ENCODE measurements at regions not wholly inside any gene's neighbourhood (a gene's known extent, or its start where the extent isn't known, plus 50 kb on each side); places are given as distances from the start of the nearest gene placed in this dataset.
A peak's percentile ranks its signal among the peaks of the same experiment; 100 is the strongest.

DNA sequence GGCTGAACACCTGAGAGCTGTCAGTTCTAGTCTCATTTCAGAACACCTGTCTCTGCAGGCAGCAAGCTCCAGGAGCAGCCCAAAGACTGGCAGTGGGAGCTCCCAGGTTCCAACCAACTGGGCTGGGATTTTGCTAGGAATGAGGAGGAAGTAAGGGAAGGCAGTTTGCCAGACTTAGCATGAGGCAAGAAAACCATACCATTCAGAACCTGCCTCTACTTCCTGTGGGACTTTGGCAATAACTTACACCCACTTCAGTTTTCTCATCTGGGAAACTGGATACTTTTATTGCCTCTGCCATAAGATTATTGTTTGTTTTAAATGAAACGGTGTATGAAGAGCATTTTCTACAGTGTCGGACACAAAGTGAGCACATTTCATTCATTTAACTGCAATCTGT is 363.7 kb upstream of the ISX start:
- DNase-seq, result no peak

DNA sequence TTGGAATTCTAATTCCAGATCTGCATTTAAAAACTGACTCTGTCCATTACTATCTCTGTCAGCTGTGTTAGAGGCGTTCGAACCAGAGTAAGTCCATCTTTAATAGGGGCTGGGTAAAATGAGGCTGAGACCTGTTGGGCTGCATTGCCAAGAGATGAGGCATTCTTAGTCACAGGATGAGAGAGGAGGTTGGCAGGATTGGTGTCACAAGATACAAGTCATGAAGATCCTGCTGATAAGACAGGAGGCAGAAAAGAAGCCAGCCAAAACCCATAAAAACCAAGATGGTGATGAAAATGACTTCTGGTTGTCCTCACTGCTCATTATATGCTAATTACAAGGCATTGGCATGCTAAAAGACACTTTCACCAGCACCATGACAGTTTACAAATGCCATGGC is 356.3 kb upstream of the ISX start:
- no peak for DNase-seq

DNA sequence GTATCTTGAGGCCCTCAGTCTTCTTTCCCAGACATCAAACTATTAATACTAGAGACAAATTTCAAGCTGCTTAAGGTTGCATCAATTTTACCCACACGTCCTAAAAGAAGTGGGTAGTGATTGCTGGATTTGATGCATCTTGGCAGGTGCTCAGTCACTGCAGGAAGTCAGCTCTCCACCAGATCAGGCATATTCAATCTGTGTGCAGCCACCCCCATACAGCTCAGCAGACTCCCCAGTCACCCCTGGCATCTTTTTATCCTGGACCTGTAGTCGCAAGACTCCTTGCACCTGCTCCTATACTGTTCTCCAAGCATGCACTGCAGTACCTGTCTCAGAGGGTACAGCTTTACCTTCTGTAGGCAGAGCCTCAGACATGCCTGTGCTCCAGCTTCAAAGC is 343.1 kb upstream of the ISX start:
- DNase-seq, result peak in 2 of 56 donors; percentile 0 to 2

DNA sequence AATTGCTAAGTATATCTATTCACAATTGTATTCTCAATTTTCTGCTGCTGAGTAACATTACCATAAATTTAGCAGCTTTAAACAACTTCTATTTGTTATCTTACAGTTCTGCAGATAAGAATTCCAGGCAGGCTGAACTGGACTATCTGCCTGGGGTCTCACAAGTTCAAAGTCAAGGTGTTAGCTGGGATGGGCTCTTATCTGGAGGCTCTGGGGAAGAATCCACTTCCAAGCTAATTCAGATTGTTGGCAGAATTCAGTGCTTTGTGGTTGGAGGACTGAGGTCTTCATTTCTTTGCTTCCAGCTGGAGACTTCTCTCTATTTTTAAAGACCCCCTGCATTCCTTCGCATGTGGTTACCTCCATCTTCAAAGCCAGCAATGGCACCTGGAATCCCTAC is 329.9 kb upstream of the ISX start:
- no peak for DNase-seq

DNA sequence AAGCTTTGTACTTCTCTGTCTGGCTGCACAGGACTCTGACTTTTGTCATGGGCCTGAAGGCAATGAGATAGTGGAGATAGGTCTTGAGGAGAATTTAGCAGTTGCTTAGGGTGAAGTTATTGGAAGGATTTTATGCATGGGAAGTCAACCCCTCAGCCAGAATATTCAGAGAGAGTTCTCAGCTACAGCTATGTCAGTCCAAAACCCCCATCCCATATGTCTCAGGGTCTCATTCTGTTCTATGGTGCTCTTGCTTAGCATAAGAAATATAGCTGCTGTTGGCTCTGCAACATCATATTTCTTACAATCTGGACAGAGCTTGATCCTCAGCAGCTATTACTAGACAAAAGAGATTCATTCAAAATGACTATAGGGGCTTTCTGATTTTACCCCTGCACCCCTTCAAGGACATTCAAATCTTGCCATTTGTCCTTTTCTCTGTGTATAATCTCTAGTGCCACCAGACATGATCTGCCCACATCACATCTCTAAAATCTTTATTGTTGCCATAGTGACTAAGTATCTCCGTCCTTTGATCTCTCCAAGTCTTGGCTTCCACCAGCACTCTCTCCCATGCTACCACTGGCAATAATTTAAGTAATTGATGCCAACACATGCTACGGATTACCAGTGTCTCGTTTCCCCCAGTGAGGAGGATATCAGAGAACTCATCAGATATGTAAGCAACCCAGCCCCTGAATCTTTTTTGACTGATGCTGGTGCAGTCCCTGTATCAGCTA is 327.1 kb upstream of the ISX start:
- no peak for DNase-seq

DNA sequence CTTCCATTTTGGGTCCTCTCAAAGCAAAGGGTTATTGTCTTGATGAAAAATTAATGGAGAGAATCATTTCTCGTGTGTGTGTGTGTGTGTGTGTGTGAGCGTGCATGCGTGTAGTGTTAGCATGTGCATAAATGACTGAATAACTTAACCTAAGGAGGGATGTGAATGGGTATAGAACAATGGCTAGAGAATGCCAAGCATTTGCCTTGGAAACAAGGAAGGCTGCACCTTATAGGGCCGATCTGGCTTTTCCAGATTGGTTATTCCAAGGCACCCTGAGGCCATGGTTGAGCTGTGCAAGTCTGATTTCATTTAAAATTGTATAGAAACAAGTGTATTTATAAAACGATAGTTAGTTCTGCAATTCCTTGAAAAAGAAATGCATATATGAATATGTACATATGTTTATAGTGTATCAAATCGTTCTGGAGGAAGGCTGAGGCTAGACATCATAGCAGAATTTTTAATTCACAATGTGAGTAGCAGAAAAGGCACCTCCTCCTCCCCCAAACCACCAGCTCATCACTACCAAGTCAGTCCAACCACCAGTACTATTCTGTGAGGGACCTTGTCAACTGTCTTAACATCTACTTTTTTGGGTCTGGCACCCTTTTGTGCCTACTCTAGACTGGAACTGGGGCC is 322.7 kb upstream of the ISX start:
- no peak for DNase-seq

DNA sequence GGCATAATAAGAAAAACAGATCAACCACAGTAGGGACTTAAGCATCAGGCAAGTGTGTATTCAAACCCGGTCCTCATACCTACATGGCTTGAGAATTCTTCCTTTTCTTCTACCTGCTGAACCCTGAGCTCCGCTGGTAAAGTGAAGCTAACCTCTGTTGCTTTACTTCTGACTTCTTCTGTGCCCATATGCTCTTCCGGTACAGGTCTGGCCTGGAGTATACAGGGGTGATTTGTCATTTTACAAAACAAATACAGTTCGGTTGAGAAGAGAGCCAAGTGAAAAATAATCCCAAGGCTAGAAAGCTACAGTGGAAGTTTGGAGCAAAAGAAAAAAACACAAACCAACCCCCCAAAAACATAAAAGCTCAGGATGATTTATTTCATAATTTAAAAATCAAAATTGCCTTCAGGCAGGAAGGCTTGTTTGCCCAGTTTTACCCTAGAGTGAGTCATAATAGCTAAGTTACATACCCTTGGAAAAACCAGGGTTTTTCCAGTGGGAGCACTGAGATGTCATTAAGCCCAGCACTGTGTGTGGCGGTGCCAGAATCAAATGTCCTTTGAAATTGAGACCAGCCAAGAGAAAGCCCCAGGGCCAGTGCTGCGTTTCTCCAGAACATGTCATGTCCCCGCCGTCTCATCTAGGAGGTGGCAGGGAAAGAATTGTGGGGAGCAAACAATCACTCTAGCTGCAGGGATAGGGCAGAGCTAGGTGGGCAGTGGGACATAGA is 305.5 kb upstream of the ISX start:
- DNase-seq, result no peak

DNA sequence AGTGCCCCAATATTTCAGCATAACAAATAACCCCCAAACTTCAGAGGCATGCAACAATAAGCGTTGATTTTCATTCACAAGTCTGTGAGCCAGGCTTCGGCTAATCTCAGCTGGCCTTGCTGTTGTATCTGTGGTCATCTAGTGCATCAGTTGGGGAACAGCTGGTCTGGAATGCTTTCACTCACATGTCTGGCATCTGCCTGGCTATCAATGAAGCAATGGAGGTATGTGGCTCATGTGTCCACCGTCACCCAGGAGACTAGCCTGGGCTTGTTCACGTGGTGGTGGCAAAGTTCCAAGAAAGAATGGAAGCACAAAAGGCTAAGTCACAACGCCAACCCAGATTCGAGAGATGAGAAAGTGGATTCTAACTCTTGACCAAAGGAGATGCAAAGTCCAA is 304.8 kb upstream of the ISX start:
- DNase-seq, result no peak

DNA sequence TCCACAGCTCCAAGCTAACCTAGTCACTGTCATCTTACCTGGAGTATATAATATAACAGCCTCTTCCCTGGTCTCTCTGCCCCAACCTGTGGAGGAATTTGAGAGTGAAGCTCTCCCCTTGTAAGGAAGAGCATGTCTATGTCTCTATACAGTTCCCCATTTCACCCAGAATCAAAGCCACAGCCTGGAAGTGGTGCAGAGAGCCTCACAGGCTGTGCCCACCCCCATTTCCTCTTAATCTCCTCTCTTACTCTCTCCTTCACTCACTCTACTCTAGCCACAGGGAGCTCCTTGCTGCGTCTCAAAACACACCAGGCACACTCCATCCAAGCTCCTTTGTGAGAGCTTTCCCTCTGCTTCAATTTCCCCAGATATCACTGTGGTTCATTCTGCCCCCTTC is 302.5 kb upstream of the ISX start:
- DNase-seq, result no peak

DNA sequence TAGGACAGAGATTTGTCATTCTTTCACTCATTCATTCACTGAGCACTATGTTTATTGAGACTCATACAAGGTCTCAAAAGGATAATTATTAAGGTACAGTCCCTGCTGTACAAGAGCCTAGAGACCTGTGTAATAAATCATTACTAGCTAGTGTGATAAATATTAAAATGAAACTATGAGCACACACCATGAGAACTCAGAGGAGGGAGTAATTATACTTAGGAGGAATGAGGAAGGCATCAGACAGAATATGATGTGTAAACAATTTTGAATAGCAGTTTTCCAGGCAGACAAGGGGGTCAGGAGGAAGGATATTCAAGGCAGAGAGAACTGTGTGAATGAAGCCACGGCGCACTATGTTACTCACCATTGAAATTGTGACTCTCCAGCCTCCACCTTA is 300.8 kb upstream of the ISX start:
- no peak for DNase-seq

DNA sequence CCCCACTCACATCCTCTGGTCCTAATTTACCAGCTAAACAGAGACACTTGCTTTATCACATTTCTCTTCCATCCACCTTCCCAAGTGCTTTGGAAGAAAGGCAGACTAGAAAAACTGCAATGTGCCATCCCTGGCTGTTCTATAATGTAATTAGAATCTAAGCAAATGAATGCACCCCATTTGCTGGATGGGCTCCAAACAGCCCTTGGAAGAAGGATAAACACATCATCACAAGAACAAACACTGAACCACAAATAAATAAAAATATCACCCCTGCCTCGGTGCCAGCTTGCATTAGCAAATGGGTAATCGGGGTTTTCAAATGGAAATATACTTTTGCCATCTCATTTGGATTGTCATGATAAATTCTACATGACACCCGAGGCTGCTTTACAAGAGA is 296.6 kb upstream of the ISX start:
- no peak for DNase-seq

DNA sequence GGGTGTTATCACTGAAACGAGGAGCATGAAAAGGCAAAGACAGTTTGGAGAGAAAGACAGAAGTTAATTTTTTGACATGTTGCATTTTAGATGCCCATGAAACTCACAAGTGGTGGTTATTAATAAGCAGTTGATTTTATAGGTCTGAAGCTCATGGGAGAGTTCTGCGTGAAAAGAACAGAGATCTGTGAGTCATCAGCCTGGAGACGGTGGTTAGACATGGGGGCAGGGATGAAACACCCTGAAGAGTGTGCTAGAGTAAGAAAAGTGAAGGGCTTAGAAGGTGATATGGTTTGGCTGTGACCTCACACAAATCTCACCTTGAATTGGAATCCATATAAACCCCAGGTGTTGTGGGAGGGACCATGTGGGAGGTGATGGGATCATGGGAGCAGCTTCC is 289.1 kb upstream of the ISX start:
- peak in 1 of 56 donors; percentile 6 for DNase-seq

DNA sequence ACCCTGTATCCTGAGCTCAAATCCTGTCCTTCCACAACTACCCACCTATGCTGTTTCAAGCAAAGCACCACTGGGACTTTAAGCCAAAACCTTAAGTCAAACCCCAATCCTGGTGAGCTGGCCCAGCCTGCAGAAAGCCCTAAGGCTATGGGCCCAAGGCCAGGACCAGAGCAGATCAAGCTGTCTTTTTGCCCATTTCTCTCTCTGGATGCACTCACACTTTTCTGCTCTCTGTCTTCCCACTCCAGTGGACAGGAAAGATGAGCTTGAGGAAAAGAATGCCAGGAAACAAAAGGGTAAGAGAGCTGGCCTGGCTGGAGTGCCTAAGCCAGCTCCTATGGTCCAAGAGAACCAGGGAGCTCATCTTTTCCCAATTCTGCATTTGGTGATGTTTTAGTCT is 284.3 kb upstream of the ISX start:
- DNase-seq, result no peak

DNA sequence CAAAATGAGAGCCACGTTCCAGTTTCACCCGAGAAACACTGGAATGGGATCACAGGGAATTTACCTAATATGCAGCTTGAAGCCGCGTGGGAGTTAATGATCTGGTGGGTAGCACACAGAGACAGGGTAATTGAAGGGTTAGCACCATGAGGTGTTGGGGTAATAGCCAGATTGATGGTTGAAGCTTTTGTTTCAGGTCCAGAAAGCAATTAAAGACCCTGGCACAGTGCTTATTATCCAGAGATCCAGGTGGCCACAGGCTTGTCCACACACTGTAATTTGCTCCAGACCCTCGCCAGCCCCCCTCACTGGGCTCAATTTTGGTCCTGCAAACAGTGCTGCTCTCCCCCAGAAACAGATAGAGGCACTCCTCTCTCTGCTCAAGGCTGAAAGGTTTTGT is 282.5 kb upstream of the ISX start:
- DNase-seq, result no peak

DNA sequence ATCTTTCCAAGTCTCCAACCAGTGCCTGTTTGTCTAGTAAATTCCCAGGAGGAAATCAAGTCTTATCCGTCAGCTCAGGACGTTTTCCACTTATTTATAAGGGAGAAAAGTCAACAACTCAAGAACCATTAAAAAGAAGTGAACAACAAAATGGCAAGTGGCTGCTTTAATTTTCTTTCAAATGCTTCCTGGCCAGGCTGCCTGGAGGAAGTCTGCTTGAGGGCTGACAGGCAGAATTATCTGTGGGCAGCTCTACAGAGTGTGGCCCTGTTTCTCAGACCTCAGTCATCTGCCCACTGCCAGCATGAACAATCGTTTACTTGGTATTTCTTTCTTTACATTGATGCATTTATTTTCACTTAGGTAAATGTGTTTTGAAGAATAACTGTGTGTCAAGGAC is 281.9 kb upstream of the ISX start:
- DNase-seq, result no peak

DNA sequence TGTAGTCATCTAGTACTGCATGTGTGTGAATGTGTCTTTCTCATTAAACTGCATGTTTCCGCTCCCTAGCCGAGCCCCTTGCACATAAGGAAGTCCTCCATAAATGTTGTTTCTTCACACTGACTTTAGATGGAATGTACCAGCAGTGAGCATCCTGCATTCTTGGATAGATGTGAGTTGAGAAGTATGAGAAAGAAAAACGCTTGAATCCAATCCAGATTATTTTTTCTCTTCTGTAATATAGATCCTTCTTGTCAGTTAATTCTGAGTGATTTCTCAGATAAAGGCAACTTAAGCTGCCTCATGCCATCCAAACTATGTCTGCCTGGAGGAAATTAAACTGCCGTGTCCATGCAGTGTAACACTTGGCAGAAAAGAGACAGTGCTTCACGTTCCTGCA is 268.1 kb upstream of the ISX start:
- DNase-seq, result no peak

DNA sequence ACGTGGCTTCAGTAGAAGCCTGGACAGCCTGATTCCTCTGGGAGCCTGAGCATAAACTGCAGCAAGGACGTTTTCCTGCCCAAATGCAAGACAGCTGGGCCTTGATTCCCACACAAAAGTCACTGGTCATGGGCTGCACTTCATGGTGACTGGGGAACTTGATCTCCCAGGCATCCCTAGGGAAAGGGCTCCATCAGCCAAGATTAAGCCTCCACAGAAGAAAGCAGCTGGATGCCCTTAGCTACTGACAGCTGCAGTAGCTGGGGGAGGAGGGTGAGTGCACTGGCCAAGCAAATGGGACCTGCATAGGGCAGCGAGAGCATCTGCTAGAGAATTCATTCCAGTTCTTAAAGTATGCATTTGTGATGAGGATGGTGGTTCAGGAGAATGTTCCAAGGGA is 267.4 kb upstream of the ISX start:
- no peak for DNase-seq

DNA sequence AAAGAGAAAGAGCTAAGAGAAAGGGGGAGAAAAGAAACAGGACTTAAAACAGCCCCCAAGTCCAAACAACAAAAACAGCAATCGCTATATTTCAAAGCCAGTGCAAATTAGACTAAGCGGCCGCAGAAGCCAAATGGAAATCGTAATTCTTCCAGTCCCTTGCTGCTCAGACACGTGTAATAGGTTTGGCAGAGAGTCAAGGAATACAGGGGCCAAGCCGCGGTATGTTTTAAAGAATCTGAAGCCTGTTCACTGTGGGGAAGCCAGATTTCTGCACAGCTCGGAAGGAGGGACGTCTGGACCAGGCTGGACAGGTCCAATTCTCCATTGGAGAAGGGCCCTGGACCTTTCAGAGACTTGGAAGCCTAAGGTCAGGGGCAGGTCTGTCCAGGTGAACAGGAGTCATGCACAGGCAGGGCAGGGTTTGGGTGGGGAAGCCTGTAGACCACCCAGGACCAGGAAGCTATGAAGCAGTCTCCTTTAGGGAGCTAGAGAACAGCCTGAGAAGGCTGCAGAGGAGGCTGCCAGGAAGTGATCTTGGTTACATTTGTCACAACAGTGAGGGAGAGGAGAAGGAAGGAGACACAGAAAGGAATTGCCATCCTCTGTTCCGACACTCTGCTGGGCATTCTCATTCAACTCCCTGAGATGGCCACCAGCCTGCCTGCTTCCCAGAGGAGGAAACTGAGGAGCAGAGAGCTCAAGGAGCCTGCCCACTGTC is 265.5 kb upstream of the ISX start:
- no peak for DNase-seq

DNA sequence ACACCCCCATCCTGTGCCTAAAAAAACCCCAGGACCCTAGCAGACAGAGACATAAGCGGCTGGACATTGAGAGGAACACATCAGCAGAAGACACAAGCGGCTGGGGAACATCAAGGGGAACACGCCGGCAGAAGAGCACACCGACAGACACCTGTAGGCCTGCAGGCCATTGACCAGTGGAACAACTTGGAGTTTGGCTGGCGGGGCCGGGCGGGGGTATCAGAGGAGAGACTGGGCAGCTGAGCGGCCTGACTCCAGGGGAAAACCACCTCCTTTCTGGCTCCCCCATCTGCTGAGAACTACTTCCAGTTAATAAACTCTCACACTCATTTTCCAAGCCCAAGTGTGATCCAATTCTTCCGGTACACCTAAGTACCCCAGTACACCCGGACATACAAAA is 264.7 kb upstream of the ISX start:
- no peak for DNase-seq

DNA sequence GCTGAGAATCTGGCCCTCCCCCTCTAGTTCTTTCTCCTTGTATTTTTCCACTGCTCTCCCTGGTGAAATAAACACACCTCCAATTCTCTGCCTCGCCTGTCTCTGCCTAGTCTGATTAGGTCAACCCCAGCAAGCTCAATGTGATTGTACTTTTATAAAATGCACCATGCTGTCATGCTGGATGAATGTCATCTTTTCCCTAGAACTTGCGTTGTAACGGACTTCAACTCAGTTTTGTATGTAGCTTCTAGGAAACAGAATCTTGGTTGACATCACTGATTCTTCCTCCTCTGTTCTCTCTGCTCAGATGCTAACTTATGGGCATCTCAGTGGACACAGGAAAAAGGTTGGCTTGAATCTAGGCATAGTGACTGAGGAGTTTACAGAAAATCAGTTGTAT is 261.9 kb upstream of the ISX start:
- no peak for DNase-seq

DNA sequence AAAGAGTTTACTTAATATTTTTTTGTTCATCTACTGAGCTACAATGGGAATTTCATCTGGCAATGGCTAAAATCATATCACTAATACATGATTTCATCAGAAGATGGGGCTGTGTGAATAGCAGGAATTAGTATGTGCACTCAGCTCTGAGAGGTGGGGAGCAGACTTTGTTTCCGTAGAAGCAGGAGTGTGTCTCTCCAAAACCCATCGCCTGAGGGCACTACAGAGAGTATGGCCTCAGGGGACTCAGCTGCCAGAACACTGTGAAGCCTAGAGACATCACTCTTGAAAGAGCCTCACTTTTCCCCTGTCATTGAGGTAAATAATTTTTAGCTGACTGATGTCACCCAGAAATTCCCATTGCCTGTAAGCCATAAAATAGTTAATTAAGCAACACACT is 261.4 kb upstream of the ISX start:
- DNase-seq, result no peak

DNA sequence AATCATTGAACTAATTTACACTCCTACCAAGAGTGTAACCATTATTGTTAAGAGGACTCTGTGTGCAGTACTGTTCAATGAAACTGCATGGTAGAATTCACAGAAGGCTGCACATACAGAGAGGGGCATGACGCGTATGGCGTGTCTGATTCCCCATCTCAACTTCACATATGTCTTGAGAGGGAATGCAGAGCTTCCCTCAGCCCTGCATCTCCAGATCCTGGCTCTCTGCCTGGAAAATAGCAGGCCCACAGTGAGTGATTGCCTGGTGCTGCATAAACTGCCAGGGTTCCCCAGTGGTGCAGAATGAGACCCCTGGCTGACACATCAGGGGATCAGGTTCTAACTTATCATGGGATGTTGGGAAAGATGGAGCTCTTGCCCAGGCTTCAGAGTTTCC is 260.2 kb upstream of the ISX start:
- DNase-seq, result no peak

All from nucleus accumbens (tissue), 56 donors.